Ascending aorta (tissue), 2 donors: ENCODE measurements at regions not wholly inside any gene's neighbourhood (a gene's known extent, or its start where the extent isn't known, plus 50 kb on each side); places are given as distances from the start of the nearest gene placed in this dataset.

Experiments
- DNase-seq, 2 donors: peaks; one replicate each; pipeline ENCODE4 v3.0.0-alpha.2; 2019; ENCODE audit warnings: low spot score in 2 of 2
- H3K27ac ChIP-seq, 2 donors: fragments of 200-600 bp; sonication (generic); one replicate each; pipeline ENCODE4 v1.5.1; 2016 to 2017; ENCODE audit warnings: mild to moderate bottlenecking in 1 of 2
- H3K27me3 ChIP-seq: fragments of 200-600 bp; sonication (generic); one replicate; pipeline ENCODE4 v1.5.1; 2017
- H3K36me3 ChIP-seq, 2 donors: fragments of 200-600 bp; sonication (generic); one replicate each; pipeline ENCODE4 v1.5.1; 2016
- H3K4me1 ChIP-seq, 2 donors: fragments of 200-600 bp; sonication (generic); one replicate each; pipeline ENCODE4 v1.5.1; 2016 to 2017; ENCODE audit warnings: mild to moderate bottlenecking in 1 of 2
- H3K4me3 ChIP-seq, 2 donors: fragments of 200-600 bp; sonication (generic); one replicate each; pipeline ENCODE4 v1.5.1; 2016 to 2017; ENCODE audit warnings: mild to moderate bottlenecking in 1 of 2
- H3K9me3 ChIP-seq, 2 donors: fragments of 200-600 bp; sonication (generic); one replicate each; pipeline ENCODE4 v1.5.1; 2016
- CTCF ChIP-seq, 3 experiments: fragments of 200-600 bp in 2 of 3; fragments of 450-650 bp in 1 of 3; sonication (generic) in 2 of 3; IDR thresholded peaks; one replicate each; pipeline ENCODE4 v1.5.1; 2016 to 2019; ENCODE audit warnings: antibody characterized with exemption in 3 of 3, mild to moderate bottlenecking in 1 of 3, moderate library complexity in 1 of 3
- intact Hi-C: fragments of 100-400 bp; cut with DNase I; formaldehyde crosslinking; loops from one replicate; pipeline ENCODE4 v1.15.1; 2023

DNA sequence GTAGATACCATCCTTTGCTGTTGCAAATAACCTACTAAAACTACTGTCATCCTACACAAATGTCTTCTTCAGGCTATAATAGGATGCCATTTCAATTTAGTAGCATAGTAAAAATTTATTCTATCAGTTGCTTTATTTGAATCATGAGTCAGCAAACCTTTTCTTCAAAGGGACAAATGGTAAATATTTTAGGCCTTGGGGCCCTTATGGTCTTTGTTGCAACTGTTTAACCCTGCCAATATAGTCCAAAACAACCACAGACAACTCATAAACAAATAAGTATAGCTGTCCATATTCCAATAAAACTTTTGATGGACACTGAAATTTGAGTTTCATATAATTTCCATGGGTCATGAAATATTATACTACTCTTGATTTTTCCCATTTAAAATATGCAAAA is 54.0 kb upstream of the CCBE1 start:
- Histone ChIP-seq H3K36me3 (no peaks in the 10 kb centered on the region), H3K4me1 (no peaks in the 10 kb centered on the region), H3K4me3 (no peak overlapping the region), H3K9me3 (no peaks in the 10 kb centered on the region), H3K27ac (no peak overlapping the region), H3K27me3 (no peaks in the 10 kb centered on the region)
- no peak for DNase-seq
- no peak for TF ChIP-seq CTCF (IDR thresholded peaks at IDR 0.05)
- intact Hi-C loops: loop anchor here (5.0 kb wide), 1 partner anchor 34 kb away; no protein-coding TSS in a partner anchor

DNA sequence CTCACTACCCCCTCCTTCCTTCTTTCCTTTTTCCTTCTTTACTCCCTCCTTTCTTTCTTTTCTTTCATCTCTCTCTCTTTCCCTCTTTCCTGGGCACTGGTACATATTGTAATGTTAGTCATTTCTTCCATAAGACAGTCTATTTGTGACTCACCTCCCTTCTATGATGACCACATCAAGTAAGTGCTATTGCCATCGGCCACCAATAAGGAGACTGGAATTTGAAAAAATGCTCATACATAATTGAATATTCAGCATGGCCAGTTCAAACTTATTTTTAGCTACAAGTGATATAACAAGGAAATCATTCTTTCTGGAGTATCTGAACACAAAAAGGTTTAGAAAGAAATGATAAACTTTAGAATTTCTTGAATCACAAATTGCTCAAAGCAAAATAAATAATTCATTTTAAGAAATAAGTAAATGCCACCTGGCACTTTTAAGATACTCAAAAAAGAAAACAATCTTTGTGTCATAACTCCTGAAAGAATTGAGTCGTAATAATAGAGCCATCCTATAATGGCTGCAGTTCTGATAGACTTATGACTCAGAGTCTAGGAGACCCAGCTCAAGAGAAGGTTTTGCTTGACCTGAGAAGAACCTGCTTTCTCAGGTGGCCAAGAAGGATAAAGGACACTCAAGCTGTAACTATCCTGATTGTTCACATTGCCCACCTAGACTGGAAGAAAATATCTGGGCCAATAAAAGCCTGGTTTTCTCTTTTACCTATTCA is 51.6 kb upstream of the CCBE1 start:
- Histone ChIP-seq H3K4me1 (no peaks in the 10 kb centered on the region), H3K36me3 (no peaks in the 10 kb centered on the region), H3K27ac (no peak overlapping the region), H3K27me3 (no peaks in the 10 kb centered on the region), H3K4me3 (no peak overlapping the region), H3K9me3 (no peaks in the 10 kb centered on the region)
- no peak for TF ChIP-seq CTCF (IDR thresholded peaks at IDR 0.05)
- intact Hi-C loops: no loop called here
- no peak for DNase-seq
